ENCODE measurements at regions not wholly inside any gene's neighbourhood (a gene's known extent, or its start where the extent isn't known, plus 50 kb on each side); places are given as distances from the start of the nearest gene placed in this dataset.

DNA sequence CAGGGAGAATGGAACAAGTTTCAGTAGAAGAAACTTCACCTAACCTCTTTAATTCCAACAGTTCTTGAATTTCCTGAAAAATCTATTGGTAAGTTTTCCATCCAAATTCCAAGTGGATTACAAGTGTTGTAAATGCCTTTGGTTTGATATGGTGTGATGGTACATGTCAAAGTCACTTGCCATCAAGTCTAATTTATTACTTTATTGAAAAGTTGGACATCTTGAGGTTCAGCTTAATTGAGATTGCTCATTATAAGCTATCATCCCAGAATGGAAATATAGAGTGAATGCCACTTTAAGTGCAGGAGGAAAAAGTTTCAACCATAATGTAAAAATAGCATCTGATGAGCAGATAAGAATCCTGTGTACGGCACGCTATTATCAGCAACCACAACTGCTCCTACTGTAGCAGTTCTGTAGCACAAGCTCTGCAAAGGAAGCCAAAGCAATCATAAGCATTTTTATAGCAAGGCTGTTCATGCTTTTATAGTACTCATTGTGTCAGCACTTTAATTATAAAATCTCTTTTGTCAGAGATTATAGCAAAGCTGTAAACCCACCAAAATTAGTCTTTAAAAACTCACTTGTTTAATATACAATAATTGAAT lies 991.8 kb upstream of the PHF14 start:
- no peak for DNase-seq (ENCODE audit: low spot score)

DNA sequence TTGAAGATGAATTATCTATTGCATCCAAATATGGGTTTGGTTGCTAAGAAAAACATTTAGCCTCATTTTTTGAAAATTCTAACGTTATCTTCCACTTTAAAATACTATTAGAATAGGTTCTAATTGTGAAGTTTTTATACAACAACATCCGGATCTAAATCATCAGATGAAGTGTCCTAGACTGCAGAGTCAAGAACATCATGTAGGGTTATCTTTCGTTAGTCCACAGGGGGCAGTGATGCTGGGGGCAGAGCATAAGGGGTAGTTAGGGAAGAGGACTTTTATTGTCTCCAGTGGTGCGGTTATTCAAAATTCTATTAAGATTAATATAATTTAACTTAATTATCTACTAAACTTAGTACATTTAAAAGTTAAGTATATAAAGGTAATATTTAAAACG lies 990.6 kb upstream of the PHF14 start:
- DNase-seq (ENCODE audit: low spot score), result no peak

DNA sequence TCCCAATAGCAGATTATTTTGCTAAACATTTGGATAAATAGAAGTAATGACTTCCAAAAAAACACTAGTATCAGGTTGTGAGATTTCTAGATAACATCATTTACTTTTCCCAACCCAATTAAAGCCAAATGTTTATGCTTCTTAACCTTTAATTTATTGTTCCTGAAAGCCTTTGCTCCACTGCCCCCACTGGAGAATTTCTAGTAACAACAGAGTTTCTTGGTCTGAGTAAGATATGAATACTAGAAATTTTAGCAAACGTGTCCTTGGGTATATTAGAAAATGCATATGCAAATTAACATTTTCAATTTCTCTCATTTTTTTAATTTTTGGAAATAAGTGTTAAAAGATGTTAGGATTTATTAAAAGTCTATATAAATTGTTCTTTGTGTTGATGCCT lies 958.0 kb upstream of the PHF14 start:
- no peak for DNase-seq (ENCODE audit: low spot score)

DNA sequence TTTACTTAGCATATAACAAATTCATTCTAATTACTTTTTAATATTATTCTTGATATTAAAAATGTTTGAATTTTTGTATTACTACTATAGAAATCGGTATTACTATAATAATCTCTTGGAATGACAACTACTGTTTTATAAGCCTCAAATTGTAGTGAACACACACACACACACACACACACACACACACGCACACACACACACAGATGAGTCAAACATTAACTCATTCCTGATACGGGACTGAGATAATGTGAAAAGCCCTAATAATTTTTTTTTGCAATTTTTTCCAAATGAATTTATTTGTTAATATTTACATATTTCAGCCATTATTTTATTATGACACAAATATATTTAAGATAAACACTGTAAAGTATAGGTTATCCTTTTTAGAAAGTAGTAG lies 951.2 kb upstream of the PHF14 start:
- no peak for DNase-seq (ENCODE audit: low spot score)

DNA sequence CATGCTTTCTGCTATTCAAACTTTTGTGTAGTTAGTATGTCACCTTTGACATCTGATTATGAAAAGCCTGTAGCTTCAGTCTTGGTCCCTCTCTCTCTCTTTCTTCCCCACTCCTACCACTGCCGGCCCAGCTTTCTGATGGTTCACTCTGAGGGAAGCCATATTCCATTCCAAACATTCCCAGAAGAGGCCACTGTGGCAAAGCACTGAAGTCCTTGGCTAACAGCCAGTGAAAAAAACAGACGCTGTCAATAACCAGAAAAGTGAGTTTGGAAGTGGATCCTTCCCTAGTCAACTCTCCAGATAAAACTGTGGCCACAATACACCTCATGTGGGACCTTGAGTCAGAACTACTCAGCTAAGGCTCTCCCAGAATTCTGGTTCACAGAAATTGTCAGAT lies 950.7 kb upstream of the PHF14 start:
- DNase-seq (ENCODE audit: low spot score), result no peak

DNA sequence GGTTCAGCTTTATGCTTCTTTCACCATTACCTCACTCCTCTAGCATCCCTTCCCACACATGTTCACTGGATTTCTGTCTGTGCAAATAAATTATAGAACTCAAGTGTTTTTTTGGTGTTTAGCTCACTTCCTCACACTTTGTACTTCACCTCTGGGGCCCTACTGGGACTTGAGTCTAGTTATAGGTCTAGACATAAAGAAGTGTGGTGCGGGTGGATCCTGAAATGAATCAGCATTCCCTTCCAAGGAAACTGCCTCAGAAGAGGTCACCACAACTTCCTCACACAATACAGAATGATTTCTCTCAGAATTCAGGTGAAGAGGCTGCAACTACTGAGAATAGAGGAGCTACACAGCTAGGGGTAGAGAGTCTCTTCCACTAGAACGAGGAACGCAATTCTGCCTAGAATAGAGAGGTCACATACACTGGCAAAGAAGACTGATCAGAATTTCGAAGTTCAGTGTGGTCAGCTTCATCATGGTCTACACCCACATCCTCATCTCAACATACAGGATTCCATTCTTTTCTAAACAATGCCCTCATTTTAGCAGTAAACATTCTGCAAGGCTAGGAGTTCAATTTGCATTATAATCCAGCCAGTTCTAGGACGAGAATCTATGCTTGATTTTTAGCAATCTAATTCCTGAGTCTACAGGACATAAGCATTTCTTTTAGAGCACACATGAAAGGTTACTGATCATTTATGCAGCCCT lies 938.7 kb upstream of the PHF14 start:
- no peak for DNase-seq (ENCODE audit: low spot score)

DNA sequence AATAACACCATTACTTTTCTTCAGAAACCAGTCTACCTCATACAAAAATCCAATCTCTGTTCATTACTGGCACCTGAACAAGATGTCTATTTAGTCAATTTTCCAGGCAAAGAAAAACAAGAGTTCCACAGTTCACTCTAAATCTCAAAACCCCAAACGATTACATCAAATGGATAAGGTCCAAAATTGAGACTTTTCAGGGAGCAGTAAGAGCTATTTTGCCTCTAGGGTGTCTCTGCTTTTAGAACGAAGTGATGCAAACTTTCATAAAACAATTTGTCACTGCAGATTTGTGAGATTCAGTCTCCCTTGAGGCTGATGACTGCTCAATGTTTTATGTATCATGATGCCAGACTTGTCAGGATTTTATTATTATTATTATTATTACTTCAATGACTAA lies 937.0 kb upstream of the PHF14 start:
- no peak for DNase-seq (ENCODE audit: low spot score)

DNA sequence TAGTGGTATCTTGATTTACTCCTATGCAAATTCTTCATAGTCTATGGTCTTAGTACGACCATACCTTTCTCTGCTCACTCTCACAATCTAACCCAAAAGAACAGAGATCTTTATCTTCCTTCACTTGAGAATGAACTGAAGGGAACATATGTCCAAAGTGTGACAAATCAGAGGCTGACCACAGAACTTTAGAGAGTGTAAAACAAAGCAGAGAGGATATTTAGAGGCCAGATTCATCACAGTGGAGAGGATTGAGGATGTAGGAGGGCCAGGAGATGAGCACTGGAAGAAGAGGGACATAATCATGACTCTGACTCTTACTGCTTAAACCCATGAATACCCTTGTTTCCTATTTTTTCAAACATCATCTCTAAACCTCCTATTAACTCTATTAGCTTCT lies 935.3 kb upstream of the PHF14 start:
- no peak for DNase-seq (ENCODE audit: low spot score)

DNA sequence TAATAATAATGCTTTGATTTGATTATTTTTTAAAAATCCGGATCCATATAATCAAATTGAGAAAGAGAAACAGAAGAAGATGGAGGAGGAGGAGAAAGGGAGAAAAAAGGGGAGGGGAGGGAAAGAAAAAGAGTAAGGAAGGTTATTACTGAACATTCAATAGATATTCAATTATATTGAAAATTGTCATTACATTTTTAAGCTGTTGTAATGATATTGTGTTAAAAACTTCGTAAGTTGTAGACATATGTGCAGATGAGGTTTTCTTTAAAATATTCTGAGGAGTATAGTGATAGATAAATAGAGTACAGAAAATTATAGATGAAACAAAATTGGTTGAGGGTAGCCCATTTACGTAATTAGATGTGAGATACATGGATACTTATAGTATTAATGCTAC lies 933.0 kb upstream of the PHF14 start:
- no peak for DNase-seq (ENCODE audit: low spot score)

DNA sequence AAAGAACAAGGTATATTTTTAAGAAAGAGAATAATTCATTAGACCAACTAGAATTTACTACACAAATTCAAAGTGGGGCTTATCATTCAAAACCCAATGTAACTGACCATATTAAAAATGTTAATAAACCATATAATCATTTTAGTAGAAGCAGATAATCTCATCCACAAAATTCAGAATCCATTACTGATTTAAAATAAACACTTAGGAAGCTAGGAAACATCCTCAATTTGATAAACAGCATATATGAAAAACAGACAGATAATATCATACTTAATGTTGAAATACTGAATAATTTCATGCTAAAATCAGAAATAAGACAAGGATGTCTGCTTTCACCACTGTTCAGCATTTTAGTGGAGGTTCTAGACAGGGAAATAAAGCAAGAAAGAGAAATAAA lies 902.8 kb upstream of the PHF14 start:
- DNase-seq (ENCODE audit: low spot score), result no peak

DNA sequence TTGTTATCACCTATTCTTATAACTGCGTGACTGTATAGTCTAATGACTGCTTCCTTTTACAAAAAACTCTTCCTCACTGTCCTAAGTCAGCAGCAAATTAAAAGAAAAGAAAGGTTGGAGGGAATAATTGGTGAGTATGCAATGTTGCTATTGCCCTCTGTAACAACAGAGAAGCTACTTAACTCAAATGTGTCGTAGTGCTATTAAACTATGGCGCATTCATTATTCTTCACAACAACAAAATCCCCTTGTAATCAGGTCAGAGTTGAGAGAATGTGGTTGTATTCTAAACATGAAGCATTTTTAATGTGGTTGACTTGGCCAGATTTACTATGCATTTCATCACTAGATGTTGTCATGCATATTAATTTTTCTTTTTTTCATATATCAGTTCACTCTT lies 897.8 kb upstream of the PHF14 start:
- DNase-seq (ENCODE audit: low spot score), result no peak

DNA sequence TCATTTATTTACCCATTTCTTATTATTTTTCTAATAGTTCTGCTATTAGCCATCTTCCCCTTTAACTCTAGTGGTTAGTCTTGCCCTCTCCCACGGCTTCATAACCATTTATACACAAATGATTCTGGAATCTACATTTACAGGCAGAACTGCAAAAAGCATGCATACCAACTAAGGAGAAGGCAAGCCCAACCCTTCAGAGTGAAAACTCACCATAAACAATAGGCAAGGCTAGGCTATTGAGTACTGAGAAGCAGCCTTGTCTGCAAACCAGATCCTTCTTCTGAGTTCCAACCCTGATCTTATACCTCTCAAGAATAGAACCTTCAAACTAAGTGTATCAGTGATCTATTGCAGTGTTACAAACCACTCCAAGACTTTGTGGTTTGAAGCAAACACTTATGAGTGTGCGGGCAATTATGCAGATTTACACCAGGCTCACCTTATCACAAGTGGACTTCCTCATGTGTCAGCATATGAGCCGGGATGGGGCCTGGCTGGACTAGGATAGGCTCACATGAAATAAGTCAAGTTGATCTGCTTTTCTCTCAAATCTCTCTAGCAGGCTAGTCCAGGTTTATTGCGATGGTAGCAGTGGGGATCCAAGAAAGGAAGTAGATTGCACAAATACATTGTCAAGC lies 896.9 kb upstream of the PHF14 start:
- DNase-seq (ENCODE audit: low spot score), result no peak

DNA sequence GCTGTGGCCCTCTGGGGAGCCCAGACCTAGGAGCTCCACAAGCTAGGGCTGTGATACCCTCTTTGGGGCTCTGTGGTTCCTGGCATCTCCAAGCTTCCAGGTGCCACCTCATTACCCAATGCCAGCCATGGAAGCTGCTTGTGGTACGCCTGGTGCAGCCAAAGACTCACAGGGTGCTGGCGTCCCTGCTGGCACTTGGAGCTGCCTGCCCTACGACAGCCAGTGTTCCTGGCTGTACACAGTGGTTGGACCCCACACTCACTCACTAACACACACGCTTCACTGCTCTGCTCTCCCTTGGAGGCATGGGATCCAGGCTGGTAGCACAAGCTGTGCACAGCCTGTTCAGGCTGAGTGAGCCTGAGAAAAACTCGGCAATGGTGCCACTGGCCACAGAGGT lies 894.1 kb upstream of the PHF14 start:
- DNase-seq (ENCODE audit: low spot score), result no peak

DNA sequence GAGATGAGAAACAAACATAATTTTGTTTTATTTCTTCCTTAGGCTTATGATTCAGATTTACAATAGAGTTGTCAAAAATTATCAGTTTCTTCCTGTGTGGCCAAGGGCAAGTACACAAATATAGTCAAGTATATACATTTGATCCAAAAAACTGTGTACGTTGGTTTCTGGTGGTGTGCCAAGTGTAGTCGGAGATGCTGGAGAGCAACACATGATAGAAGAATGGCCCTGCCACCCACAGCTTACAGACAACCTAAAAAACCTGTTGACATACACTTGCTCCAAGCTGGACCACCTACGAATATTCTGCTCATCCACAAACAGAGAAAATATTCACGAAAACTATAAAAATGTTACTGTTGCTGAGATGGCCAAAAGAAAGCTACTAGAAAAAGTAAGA lies 890.8 kb upstream of the PHF14 start:
- DNase-seq (ENCODE audit: low spot score), result no peak

DNA sequence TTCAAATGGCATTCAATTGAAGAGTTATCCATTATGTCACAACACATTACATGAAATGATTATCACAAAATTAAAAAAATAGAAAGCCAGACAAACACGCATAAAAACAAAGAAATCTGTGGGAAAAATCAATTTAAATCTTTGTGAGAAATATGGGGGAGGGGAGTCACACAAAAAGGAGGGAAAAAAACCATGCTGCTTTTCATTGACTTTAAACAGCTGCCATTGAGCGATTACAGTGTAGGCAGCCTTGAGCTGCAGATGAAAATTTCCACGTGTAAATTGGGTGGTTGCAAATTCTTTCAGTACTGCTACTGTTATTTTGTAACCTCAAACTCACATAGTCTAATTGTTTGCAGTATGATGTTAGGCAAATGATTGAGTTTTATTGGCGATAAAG lies 889.9 kb upstream of the PHF14 start:
- no peak for DNase-seq (ENCODE audit: low spot score)

DNA sequence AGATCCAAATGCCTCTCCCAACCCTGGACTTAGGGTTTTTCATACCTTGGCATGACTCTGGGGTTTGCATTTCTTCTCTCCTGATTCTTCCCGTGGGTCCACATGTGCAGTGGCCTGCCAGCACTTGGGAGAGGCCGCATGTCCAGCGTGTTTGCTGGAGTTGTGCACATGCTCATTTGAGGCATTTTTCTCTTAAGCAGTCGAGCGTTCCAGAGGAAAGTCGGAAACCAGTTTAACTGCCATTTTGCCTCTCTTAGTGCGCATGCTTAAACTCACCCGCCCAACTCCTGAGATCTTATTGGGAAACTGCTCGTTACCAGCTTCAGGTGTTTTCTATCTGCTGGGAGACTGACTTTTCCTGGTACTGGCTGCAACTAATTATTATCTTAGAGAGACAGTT lies 888.4 kb upstream of the PHF14 start:
- DNase-seq (ENCODE audit: low spot score), result no peak

DNA sequence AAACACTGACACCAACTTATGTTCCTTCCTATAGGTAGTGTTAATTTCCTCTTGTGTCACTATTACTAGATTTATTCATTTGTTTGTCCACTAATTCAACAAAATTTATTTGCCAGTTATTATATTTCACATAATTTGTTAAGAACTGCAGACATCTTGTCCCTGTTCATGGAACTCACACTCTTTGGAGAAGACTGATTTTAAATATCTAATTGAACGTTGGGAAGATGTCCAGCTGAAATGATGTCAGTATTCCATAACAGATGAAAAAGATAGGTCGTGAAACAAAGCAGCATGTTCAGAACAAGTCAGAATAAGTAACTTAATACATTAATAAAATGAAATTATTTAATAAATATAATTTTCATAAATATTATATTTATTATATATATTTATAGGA lies 873.1 kb upstream of the PHF14 start:
- no peak for DNase-seq (ENCODE audit: low spot score)

DNA sequence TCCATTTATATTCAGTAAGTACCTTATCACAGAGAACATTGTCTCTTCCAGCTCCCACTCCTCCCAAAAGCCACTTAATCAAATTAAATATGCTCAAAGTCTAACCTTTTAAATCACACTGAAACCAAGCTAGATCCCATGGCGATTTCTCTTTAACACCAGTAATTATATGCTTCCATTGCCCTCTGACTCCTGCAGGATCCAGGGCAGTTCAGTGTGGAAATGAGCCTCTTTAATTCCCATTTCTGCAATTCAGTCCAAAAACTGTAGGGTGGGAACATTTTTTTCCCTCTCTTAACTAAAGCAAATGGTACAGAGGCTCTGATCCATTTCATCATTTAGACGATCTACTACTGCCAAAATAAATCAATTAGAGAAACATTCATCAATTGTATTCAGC lies 872.3 kb upstream of the PHF14 start:
- DNase-seq (ENCODE audit: low spot score), result no peak

DNA sequence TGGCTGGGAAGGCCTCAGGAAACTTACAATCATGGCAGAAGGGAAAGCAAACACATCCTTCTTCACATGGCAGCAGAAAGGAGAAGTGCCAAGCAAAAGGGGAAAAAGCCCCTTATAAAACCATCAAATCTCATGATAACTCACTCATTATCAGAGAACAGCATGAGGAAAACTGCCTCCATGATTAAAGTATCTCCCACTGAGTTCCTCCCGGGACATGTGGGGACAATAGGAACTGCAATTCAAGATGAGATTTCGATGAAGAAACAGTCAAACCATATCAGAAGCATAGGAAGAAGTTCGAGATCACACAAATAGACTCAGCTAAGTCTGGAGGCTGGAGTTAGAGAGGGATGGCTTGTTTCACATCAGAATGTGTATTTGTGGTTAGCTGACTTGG lies 869.4 kb upstream of the PHF14 start:
- DNase-seq (ENCODE audit: low spot score), result no peak

DNA sequence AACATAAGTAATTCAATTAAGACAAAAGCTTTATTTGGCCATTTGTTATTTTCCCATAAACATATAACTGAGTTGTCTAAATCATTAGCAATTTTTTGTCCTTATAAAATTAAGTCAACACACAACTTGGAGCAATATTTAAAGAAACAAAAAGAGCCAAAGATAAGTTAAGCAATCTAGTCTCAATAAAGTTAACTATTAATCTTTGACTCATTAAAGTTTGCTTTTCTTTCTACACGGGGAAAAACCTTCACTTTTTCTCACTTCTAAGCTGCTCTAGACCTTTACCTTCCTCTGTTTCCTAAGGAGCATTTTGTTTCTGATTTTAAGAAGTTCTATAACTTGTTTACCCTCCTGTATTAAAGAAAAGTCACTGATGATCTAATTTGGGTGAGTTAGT lies 867.1 kb upstream of the PHF14 start:
- DNase-seq (ENCODE audit: low spot score), result no peak

DNA sequence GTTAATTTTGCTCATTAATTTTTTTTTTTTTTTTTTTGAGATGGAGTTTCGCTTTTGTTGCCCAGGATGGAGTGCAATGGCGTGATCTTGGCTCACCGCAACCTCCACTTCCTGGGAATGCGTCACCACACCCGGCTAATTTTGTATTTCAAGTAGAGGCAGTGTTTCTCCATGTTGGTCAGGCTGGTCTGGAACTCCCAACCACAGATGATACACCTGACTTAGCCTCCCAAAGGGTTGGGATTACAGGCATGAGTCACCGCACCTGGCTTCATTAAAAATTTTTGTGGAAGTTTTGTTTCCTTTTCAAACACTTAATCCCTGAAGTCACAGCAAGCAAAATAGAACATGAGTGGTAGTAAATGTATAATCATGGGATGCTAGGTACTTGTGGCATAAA lies 857.2 kb upstream of the PHF14 start:
- DNase-seq (ENCODE audit: low spot score), result no peak

DNA sequence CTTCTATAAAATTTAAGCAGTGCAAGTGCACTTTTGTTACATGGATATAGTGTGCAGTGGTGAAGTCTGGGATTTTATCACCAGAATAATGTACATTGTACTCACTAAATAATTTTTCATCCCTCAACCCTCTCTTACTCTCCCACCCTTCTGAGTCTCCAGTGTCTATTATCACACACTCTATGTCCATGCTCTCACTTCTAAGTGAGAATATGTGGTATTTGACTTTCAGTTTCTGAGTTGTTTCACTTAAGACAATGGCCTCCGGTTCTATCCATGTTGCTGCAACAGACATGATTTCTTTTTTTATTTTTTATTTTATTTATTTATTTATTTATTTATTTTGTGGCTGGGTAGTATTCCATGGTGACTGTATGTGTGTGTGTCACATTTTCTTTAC lies 855.9 kb upstream of the PHF14 start:
- no peak for DNase-seq (ENCODE audit: low spot score)

DNA sequence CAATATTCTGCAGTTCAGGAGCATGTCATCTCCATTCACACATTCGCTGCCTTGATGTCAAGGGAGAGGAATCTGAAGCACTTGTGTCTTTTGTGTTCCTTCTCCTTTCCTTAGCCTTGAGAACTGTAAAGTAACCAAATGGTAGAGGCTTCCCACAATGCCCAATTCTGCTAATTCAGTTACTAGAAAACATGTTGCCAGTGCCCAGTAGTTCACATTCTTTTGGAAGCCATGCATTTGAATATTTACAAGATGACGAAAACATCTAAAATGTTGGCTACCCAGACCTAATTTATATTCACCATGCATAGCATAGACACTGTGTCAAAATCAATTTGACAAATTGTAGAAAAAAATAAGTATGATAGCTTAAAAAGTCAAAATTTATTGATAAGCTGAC lies 852.7 kb upstream of the PHF14 start:
- no peak for DNase-seq (ENCODE audit: low spot score)

DNA sequence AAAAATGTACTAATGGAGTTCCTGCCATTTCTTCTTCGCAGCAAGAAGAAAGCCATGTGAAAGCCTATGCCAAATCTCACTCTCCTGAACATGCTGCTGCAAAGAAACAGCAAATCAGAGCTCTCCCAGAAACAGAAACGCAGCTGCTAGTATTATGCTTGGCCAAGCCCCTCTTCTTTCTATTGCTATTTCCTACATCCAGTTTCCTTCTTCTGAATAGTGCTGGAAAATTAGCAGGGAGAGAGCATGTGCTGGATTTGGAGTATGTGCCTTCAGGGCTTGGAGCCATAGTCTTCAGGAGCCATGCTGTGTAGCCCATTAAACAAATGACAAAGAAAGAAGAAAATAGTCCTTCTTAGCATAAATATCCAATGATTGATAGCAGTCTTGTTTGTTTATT lies 852.0 kb upstream of the PHF14 start:
- no peak for DNase-seq (ENCODE audit: low spot score)
